ENCODE measurements at regions not wholly inside any gene's neighbourhood (a gene's known extent, or its start where the extent isn't known, plus 50 kb on each side); places are given as distances from the start of the nearest gene placed in this dataset.

GRCh38 chr4:123546573-123547060 lies 150.0 kb downstream of the SPRY1 start:
- Histone ChIP-seq H3K36me3 (no peaks in the 10 kb centered on the region), H3K27me3 (ENCODE audit: insufficient read depth, low read depth, severe bottlenecking) (no peaks in the 10 kb centered on the region), H3K4me3 (ENCODE audit: low read depth, low read length) (no peak overlapping the region), H3K27ac (no peak overlapping the region), H3K9me3 (ENCODE audit: severe bottlenecking) (no peaks in the 10 kb centered on the region)
- DNase-seq = no peak
- no peak for TF ChIP-seq CTCF (IDR thresholded peaks at IDR 0.05; ENCODE audit: low read depth, low read length)

GRCh38 chr4:123547216-123548165 lies 150.9 kb downstream of the SPRY1 start:
- Histone ChIP-seq H3K27me3 (ENCODE audit: insufficient read depth, low read depth, severe bottlenecking) (no peaks in the 10 kb centered on the region), H3K27ac (no peak overlapping the region), H3K4me3 (ENCODE audit: low read depth, low read length) (no peak overlapping the region), H3K36me3 (no peaks in the 10 kb centered on the region), H3K9me3 (ENCODE audit: severe bottlenecking) (no peaks in the 10 kb centered on the region)
- DNase-seq = no peak
- TF ChIP-seq CTCF (IDR thresholded peaks at IDR 0.05; ENCODE audit: low read depth, low read length) = no peak

GRCh38 chr4:123553279-123553678 lies 156.7 kb downstream of the SPRY1 start:
- Histone ChIP-seq H3K4me3 (ENCODE audit: low read depth, low read length) (no peak overlapping the region), H3K27me3 (ENCODE audit: insufficient read depth, low read depth, severe bottlenecking) (no peaks in the 10 kb centered on the region), H3K27ac (no peak overlapping the region), H3K9me3 (ENCODE audit: severe bottlenecking) (no peaks in the 10 kb centered on the region), H3K36me3 (no peaks in the 10 kb centered on the region)
- DNase-seq = no peak
- no peak for TF ChIP-seq CTCF (IDR thresholded peaks at IDR 0.05; ENCODE audit: low read depth, low read length)

GRCh38 chr4:123553733-123554637 lies 157.4 kb downstream of the SPRY1 start:
- no peak overlapping the region for H3K27ac ChIP-seq
- no peak for DNase-seq
- no peaks in the 10 kb centered on the region for H3K36me3 ChIP-seq
- H3K27me3 ChIP-seq (ENCODE audit: insufficient read depth, low read depth, severe bottlenecking) = no peaks in the 10 kb centered on the region
- H3K4me3 ChIP-seq (ENCODE audit: low read depth, low read length) = no peak overlapping the region
- H3K9me3 ChIP-seq (ENCODE audit: severe bottlenecking) = no peaks in the 10 kb centered on the region
- no peak for TF ChIP-seq CTCF (IDR thresholded peaks at IDR 0.05; ENCODE audit: low read depth, low read length)

GRCh38 chr4:123554801-123555232 lies 158.2 kb downstream of the SPRY1 start:
- TF ChIP-seq CTCF (IDR thresholded peaks at IDR 0.05; ENCODE audit: low read depth, low read length) = no peak
- Histone ChIP-seq H3K9me3 (ENCODE audit: severe bottlenecking) (no peaks in the 10 kb centered on the region), H3K36me3 (no peaks in the 10 kb centered on the region), H3K27ac (no peak overlapping the region), H3K4me3 (ENCODE audit: low read depth, low read length) (no peak overlapping the region), H3K27me3 (ENCODE audit: insufficient read depth, low read depth, severe bottlenecking) (no peaks in the 10 kb centered on the region)
- no peak for DNase-seq
